ENCODE measurements at regions not wholly inside any gene's neighbourhood (a gene's known extent, or its start where the extent isn't known, plus 50 kb on each side); places are given as distances from the start of the nearest gene placed in this dataset.

GRCh38 chr4:8785656-8786142 is 85.9 kb downstream of the HMX1 start:
- POLR2A ChIA-PET (ENCODE audit: partially characterized antibody) = interaction anchor here (0.5 kb wide), 1 partner anchor 83 kb away, joined by 3 read pairs; no protein-coding TSS in a partner anchor
- no peak overlapping the region for H2AFZ ChIP-seq (ENCODE audit: low read length)
- no peak overlapping the region for H2BK5ac ChIP-seq (ENCODE audit: low read depth, low read length)
- H2BK15ac ChIP-seq (ENCODE audit: low read length) = no peak overlapping the region
- no peaks in the 10 kb centered on the region for H3K36me3 ChIP-seq (ENCODE audit: control insufficient read depth in 2 of 4, insufficient read depth in 4 of 4, low read length in 3 of 4)
- no peak overlapping the region for H3K4me2 ChIP-seq (ENCODE audit: insufficient read depth in 1 of 2, low read depth in 2 of 2, low read length in 2 of 2)
- no peak overlapping the region for H3K23ac ChIP-seq (ENCODE audit: insufficient read length)
- H2BK120ac ChIP-seq (replicated peaks; ENCODE audit: low read depth, low read length) = no peak overlapping the region
- H2BK12ac ChIP-seq (ENCODE audit: low read depth, low read length) = no peak overlapping the region
- H3K4ac ChIP-seq (replicated peaks; ENCODE audit: insufficient read length, low read depth, low read length) = no peak overlapping the region
- H2BK20ac ChIP-seq (ENCODE audit: low read length) = no peak overlapping the region
- H3K14ac ChIP-seq (ENCODE audit: insufficient read length) = no peak overlapping the region
- peaks cover 1% of the 10 kb centered on the region; the same call in 1 of the 2 replicates for H3K23me2 ChIP-seq (ENCODE audit: low read depth, low read length)
- no peaks in the 10 kb centered on the region for H3K79me2 ChIP-seq (ENCODE audit: control insufficient read depth in 1 of 2, insufficient read depth in 2 of 2, low read length in 2 of 2)
- H3K9ac ChIP-seq (replicated peaks in 1 of 4; ENCODE audit: extremely low read depth in 1 of 4, low read depth in 3 of 4, low read length in 3 of 4) = no peak overlapping the region
- H4K20me1 ChIP-seq (replicated peaks in 1 of 2; ENCODE audit: control insufficient read depth in 1 of 2, insufficient read depth in 2 of 2, low read length in 2 of 2) = peaks cover 0 to 2% of the 10 kb centered on the region in 2 experiments
- no peaks in the 10 kb centered on the region for H3K27me3 ChIP-seq (replicated peaks in 1 of 4; ENCODE audit: control insufficient read depth in 3 of 4, extremely low read depth in 1 of 4, insufficient read depth in 3 of 4, low read length in 3 of 4)
- DNase-seq (ENCODE audit: low read depth in 1 of 2, low spot score in 2 of 2) (no peak), FAIRE-seq (no peak)
- H3K27ac ChIP-seq (ENCODE audit: low read depth, low read length) = no peak overlapping the region
- no peaks in the 10 kb centered on the region for H3K9me3 ChIP-seq (ENCODE audit: insufficient read depth in 2 of 2, low read depth in 1 of 2, low read length in 1 of 2)
- no peaks in the 10 kb centered on the region for H3K79me1 ChIP-seq (ENCODE audit: low read depth, low read length)
- no peak overlapping the region for H3K18ac ChIP-seq (ENCODE audit: extremely low read depth, low read length)
- no peaks in the 10 kb centered on the region; a peak in 1 of 7 replicates for H3K4me1 ChIP-seq (replicated peaks in 1 of 4; ENCODE audit: control insufficient read depth in 3 of 4, insufficient read depth in 4 of 4, low read length in 3 of 4)
- 92% methylated on average over 14 of the region's 15 CpGs; no CpG with 5 or more reads in 1 of the 2 experiments for WGBS, 2 experiments (ENCODE audit: extremely low coverage in 1 of 2, insufficient coverage in 1 of 2, insufficient read length in 1 of 2, insufficient replicate concordance in 2 of 2, low coverage in 1 of 2, low lambda C conversion rate in 2 of 2, missing lambda C conversion rate in 1 of 2)
- no peak overlapping the region for H3K56ac ChIP-seq (replicated peaks; ENCODE audit: insufficient read length, low read depth, low read length)
- no peak overlapping the region for H2AK5ac ChIP-seq (ENCODE audit: low read depth, low read length)
- no peak for TF ChIP-seq CHD1 (IDR thresholded peaks at IDR 0.05; ENCODE audit: low read depth, low read length)
- no peak for TF ChIP-seq JUN (IDR thresholded peaks at IDR 0.05; ENCODE audit: low read depth, low read length)
- TF ChIP-seq HDAC2 (IDR thresholded peaks at IDR 0.05; ENCODE audit: borderline replicate concordance in 1 of 2, low read depth in 2 of 2, low read length in 2 of 2) = no peak
- TF ChIP-seq GABPA (IDR thresholded peaks at IDR 0.05; ENCODE audit: borderline replicate concordance, insufficient read depth, low read length) = no peak
- no peak for TF ChIP-seq CREB1 (IDR thresholded peaks at IDR 0.05)
- TF ChIP-seq, protein P1, sequence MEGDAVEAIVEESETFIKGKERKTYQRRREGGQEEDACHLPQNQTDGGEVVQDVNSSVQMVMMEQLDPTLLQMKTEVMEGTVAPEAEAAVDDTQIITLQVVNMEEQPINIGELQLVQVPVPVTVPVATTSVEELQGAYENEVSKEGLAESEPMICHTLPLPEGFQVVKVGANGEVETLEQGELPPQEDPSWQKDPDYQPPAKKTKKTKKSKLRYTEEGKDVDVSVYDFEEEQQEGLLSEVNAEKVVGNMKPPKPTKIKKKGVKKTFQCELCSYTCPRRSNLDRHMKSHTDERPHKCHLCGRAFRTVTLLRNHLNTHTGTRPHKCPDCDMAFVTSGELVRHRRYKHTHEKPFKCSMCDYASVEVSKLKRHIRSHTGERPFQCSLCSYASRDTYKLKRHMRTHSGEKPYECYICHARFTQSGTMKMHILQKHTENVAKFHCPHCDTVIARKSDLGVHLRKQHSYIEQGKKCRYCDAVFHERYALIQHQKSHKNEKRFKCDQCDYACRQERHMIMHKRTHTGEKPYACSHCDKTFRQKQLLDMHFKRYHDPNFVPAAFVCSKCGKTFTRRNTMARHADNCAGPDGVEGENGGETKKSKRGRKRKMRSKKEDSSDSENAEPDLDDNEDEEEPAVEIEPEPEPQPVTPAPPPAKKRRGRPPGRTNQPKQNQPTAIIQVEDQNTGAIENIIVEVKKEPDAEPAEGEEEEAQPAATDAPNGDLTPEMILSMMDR (IDR thresholded peaks at IDR 0.05; ENCODE audit: control extremely low read depth in 1 of 3, insufficient read depth in 1 of 3, low read depth in 1 of 3, low read length in 3 of 3) = no peak
- TF ChIP-seq TCF12 (IDR thresholded peaks at IDR 0.05; ENCODE audit: low read depth, low read length) = no peak
- TF ChIP-seq TEAD4 (IDR thresholded peaks at IDR 0.05; ENCODE audit: low read depth, low read length) = no peak
- no peak for TF ChIP-seq SP2 (IDR thresholded peaks at IDR 0.05; ENCODE audit: low read length)
- no peak for TF ChIP-seq TAF1 (IDR thresholded peaks at IDR 0.05; ENCODE audit: low read depth, low read length)
- H4K5ac ChIP-seq (ENCODE audit: insufficient read length, low read depth, low read length) = no peak overlapping the region
- H3K4me3 ChIP-seq (ENCODE audit: extremely low read depth in 1 of 4, insufficient read depth in 2 of 4, low read depth in 3 of 4, low read length in 4 of 4) = no peak overlapping the region
- CTCF ChIA-PET (ENCODE audit: partially characterized antibody) = interaction anchor here (1.0 to 1.7 kb wide), 3 partner anchors 10 to 34 kb away, joined by 3 to 4 read pairs (median 3); no protein-coding TSS in a partner anchor
- H4K91ac ChIP-seq (replicated peaks; ENCODE audit: insufficient read length, low read length) = no peak overlapping the region
- H4K8ac ChIP-seq (ENCODE audit: extremely low read depth, insufficient read depth, low read length) = peak overlapping the region; percentile 5; the same call in 1 of the 2 replicates

Measured in H1 (cell line).